ENCODE measurements at regions not wholly inside any gene's neighbourhood (a gene's known extent, or its start where the extent isn't known, plus 50 kb on each side); places are given as distances from the start of the nearest gene placed in this dataset.

- H3F3A ChIP-seq (ENCODE audit: insufficient read depth, low read length): no peaks in the 10 kb centered on the region
- no peak for DNase-seq
- H3K9me2 ChIP-seq (replicated peaks; ENCODE audit: insufficient read depth, low read length): no peaks in the 10 kb centered on the region
- no peaks in the 10 kb centered on the region for H3K79me2 ChIP-seq (ENCODE audit: low read length)
- H3K9ac ChIP-seq (ENCODE audit: low read length): no peak overlapping the region
- no peaks in the 10 kb centered on the region for H3K27me3 ChIP-seq (replicated peaks; ENCODE audit: insufficient read depth, low read length)
- no peak overlapping the region for H3K4me2 ChIP-seq (ENCODE audit: low read depth, low read length)
- H3K27ac ChIP-seq (ENCODE audit: low read length): no peak overlapping the region
- no peaks in the 10 kb centered on the region for H3K4me1 ChIP-seq (ENCODE audit: low read length)
- H3K36me3 ChIP-seq (replicated peaks; ENCODE audit: insufficient read depth, low read length): no peaks in the 10 kb centered on the region
- no peaks in the 10 kb centered on the region for H4K20me1 ChIP-seq (ENCODE audit: insufficient read depth, low read length)
- no peak overlapping the region for H3K4me3 ChIP-seq (ENCODE audit: low read length)
- no peak overlapping the region for H2AFZ ChIP-seq (ENCODE audit: low read length)
- TF ChIP-seq, protein P1, sequence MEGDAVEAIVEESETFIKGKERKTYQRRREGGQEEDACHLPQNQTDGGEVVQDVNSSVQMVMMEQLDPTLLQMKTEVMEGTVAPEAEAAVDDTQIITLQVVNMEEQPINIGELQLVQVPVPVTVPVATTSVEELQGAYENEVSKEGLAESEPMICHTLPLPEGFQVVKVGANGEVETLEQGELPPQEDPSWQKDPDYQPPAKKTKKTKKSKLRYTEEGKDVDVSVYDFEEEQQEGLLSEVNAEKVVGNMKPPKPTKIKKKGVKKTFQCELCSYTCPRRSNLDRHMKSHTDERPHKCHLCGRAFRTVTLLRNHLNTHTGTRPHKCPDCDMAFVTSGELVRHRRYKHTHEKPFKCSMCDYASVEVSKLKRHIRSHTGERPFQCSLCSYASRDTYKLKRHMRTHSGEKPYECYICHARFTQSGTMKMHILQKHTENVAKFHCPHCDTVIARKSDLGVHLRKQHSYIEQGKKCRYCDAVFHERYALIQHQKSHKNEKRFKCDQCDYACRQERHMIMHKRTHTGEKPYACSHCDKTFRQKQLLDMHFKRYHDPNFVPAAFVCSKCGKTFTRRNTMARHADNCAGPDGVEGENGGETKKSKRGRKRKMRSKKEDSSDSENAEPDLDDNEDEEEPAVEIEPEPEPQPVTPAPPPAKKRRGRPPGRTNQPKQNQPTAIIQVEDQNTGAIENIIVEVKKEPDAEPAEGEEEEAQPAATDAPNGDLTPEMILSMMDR (IDR thresholded peaks at IDR 0.05; ENCODE audit: low read length): no peak
- no peak for TF ChIP-seq EZH2phosphoT487 (IDR thresholded peaks at IDR 0.05; ENCODE audit: low read length)
- TF ChIP-seq EZH2 (optimal IDR thresholded peaks at IDR 0.05; ENCODE audit: low read depth, low read length): no peak
- no peaks in the 10 kb centered on the region for H3K9me3 ChIP-seq (replicated peaks; ENCODE audit: insufficient read depth, low read length)
Measured at GRCh38 chr7:12884856-12885440, 197.5 kb downstream of the ARL4A start.

- no peaks in the 10 kb centered on the region for H3K9me3 ChIP-seq (replicated peaks; ENCODE audit: insufficient read depth, low read length)
- H3K9ac ChIP-seq (ENCODE audit: low read length): no peak overlapping the region
- H3K36me3 ChIP-seq (replicated peaks; ENCODE audit: insufficient read depth, low read length): no peaks in the 10 kb centered on the region
- no peak overlapping the region for H2AFZ ChIP-seq (ENCODE audit: low read length)
- no peak overlapping the region for H3K27ac ChIP-seq (ENCODE audit: low read length)
- H4K20me1 ChIP-seq (ENCODE audit: insufficient read depth, low read length): no peaks in the 10 kb centered on the region
- no peaks in the 10 kb centered on the region for H3K79me2 ChIP-seq (ENCODE audit: low read length)
- H3K4me1 ChIP-seq (ENCODE audit: low read length): no peaks in the 10 kb centered on the region
- TF ChIP-seq, protein P1 (IDR thresholded peaks at IDR 0.05; ENCODE audit: low read length): no peak
- H3F3A ChIP-seq (ENCODE audit: insufficient read depth, low read length): no peaks in the 10 kb centered on the region
- no peak overlapping the region for H3K4me2 ChIP-seq (ENCODE audit: low read depth, low read length)
- no peaks in the 10 kb centered on the region for H3K27me3 ChIP-seq (replicated peaks; ENCODE audit: insufficient read depth, low read length)
- H3K4me3 ChIP-seq (ENCODE audit: low read length): no peak overlapping the region
- no peak for DNase-seq
- H3K9me2 ChIP-seq (replicated peaks; ENCODE audit: insufficient read depth, low read length): no peaks in the 10 kb centered on the region
Measured at GRCh38 chr7:12888717-12889116, 201.3 kb downstream of the ARL4A start.

DNA sequence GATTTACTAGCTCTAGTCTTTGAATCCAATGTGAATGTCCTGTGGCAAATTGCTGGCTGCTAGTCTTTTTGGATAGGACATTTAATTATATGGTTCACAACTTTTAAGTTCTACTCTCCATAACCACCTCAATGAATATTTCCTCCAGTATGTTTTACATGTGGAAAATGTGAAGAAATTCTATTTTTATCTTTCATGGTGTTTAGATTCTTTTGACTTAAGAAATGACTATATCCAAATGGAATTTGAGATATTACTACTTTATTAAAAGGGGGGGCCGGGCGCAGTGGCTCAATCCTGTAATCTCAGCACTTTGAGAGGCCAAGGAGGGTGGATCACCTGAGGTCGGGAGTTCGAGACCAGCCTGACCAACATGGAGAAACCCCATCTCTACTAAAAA, 202.0 kb downstream of the ARL4A start:
- DNase-seq: no peak
- no peak overlapping the region for H3K27ac ChIP-seq (ENCODE audit: low read length)
- no peak overlapping the region for H3K4me3 ChIP-seq (ENCODE audit: low read length)
- H3K9me2 ChIP-seq (replicated peaks; ENCODE audit: insufficient read depth, low read length): no peaks in the 10 kb centered on the region
- H3K9me3 ChIP-seq (replicated peaks; ENCODE audit: insufficient read depth, low read length): no peaks in the 10 kb centered on the region
- H4K20me1 ChIP-seq (ENCODE audit: insufficient read depth, low read length): no peaks in the 10 kb centered on the region
- no peak overlapping the region for H3K9ac ChIP-seq (ENCODE audit: low read length)
- no peaks in the 10 kb centered on the region for H3K36me3 ChIP-seq (replicated peaks; ENCODE audit: insufficient read depth, low read length)
- H2AFZ ChIP-seq (ENCODE audit: low read length): no peak overlapping the region
- H3F3A ChIP-seq (ENCODE audit: insufficient read depth, low read length): no peaks in the 10 kb centered on the region
- TF ChIP-seq, protein P1 (IDR thresholded peaks at IDR 0.05; ENCODE audit: low read length): no peak
- TF ChIP-seq EZH2 (optimal IDR thresholded peaks at IDR 0.05; ENCODE audit: low read depth, low read length) (no peak), EZH2phosphoT487 (IDR thresholded peaks at IDR 0.05; ENCODE audit: low read length) (no peak)
- H3K27me3 ChIP-seq (replicated peaks; ENCODE audit: insufficient read depth, low read length): no peaks in the 10 kb centered on the region
- H3K79me2 ChIP-seq (ENCODE audit: low read length): no peaks in the 10 kb centered on the region
- H3K4me2 ChIP-seq (ENCODE audit: low read depth, low read length): no peak overlapping the region
- H3K4me1 ChIP-seq (ENCODE audit: low read length): no peaks in the 10 kb centered on the region
